H1 (cell line): ENCODE measurements at regions not wholly inside any gene's neighbourhood (a gene's known extent, or its start where the extent isn't known, plus 50 kb on each side); places are given as distances from the start of the nearest gene placed in this dataset.

Experiments
- CTCF ChIA-PET: fragments of 300-600 bp; sonication (Branson Sonifier 250); formaldehyde crosslinking; loops from one replicate; lab custom pipeline; 2021; ENCODE audit not compliant: partially characterized antibody; lab: Charles Lee
- POLR2A ChIA-PET: fragments of 300-600 bp; sonication (Branson Sonifier 250); formaldehyde crosslinking; loops from one replicate; lab custom pipeline; 2021; ENCODE audit warnings: inconsistent platforms; ENCODE audit not compliant: partially characterized antibody; lab: Charles Lee
- DNase-seq, 2 experiments: peaks; one replicate each; pipeline versions ENCODE4 v3.0.0 to v3.0.0-alpha.2; 2010 to 2022; ENCODE audit warnings: low spot score in 2 of 2, low read depth in 1 of 2, mixed read lengths in 1 of 2
- FAIRE-seq: peaks from 2 replicates; lab custom pipeline; 2011; peaks lifted over from hg19 to GRCh38; lab: Jason Lieb, UNC
- H2AFZ ChIP-seq: 2 replicates; pipeline ENCODE4 v1.8.1; 2012; ENCODE audit warnings: low read length, inconsistent platforms
- H2AK5ac ChIP-seq: 2 replicates; pipeline ENCODE4 v1.6.1; 2013; ENCODE audit warnings: low read depth, low read length
- H2BK120ac ChIP-seq: replicated peaks from 2 replicates; pipeline ENCODE3; 2013; ENCODE audit warnings: low read depth, low read length, inconsistent platforms
- H2BK12ac ChIP-seq: 2 replicates; pipeline ENCODE4 v1.6.1; 2013; ENCODE audit warnings: low read depth, low read length
- H2BK15ac ChIP-seq: 2 replicates; pipeline ENCODE4 v1.6.1; 2013; ENCODE audit warnings: low read length
- H2BK20ac ChIP-seq: 2 replicates; pipeline ENCODE4 v1.6.1; 2013; ENCODE audit warnings: low read length
- H2BK5ac ChIP-seq: 2 replicates; pipeline ENCODE4 v1.6.1; 2013; ENCODE audit warnings: low read depth, low read length
- H3K14ac ChIP-seq: 2 replicates; pipeline ENCODE4 v1.6.1; 2013; ENCODE audit warnings: inconsistent platforms; ENCODE audit not compliant: insufficient read length
- H3K18ac ChIP-seq: 2 replicates; pipeline ENCODE4 v1.6.1; 2013; ENCODE audit warnings: low read length; ENCODE audit errors: extremely low read depth
- H3K23ac ChIP-seq: 2 replicates; pipeline ENCODE4 v1.6.1; 2013; ENCODE audit warnings: inconsistent platforms; ENCODE audit not compliant: insufficient read length
- H3K23me2 ChIP-seq: 2 replicates; pipeline ENCODE4 v1.6.1; 2013; ENCODE audit warnings: low read depth, low read length
- H3K27ac ChIP-seq: 2 replicates; pipeline ENCODE4 v1.6.1; 2011; ENCODE audit warnings: low read depth, low read length, inconsistent platforms
- H3K27me3 ChIP-seq, 4 experiments: replicated peaks in 1 of 4; 1 replicate in 1 of 4; 2 replicates in 3 of 4; pipeline versions ENCODE4 v1.6.1 to v1.8.1; 2011 to 2013; ENCODE audit warnings: low read length in 3 of 4, mild to moderate bottlenecking in 3 of 4, inconsistent platforms in 2 of 4, mixed read lengths in 2 of 4, moderate library complexity in 1 of 4; ENCODE audit not compliant: control insufficient read depth in 3 of 4, insufficient read depth in 3 of 4; ENCODE audit errors: extremely low read depth in 1 of 4
- H3K36me3 ChIP-seq, 4 experiments: 2 replicates each; pipeline versions ENCODE4 v1.6.1 to v1.8.1; 2011 to 2013; ENCODE audit warnings: mild to moderate bottlenecking in 4 of 4, low read length in 3 of 4, moderate library complexity in 2 of 4, control low read depth in 1 of 4, inconsistent platforms in 1 of 4; ENCODE audit not compliant: insufficient read depth in 4 of 4, control insufficient read depth in 2 of 4
- H3K4ac ChIP-seq: replicated peaks from 2 replicates; pipeline ENCODE3; 2013; ENCODE audit warnings: low read length, low read depth, mixed read lengths, inconsistent platforms; ENCODE audit not compliant: insufficient read length
- H3K4me1 ChIP-seq, 4 experiments: replicated peaks in 1 of 4; 1 replicate in 1 of 4; 2 replicates in 3 of 4; pipeline versions ENCODE4 v1.6.1 to v1.8.1; 2011 to 2013; ENCODE audit warnings: low read length in 3 of 4, inconsistent platforms in 2 of 4, mixed read lengths in 1 of 4; ENCODE audit not compliant: insufficient read depth in 4 of 4, control insufficient read depth in 3 of 4
- H3K4me2 ChIP-seq, 2 experiments: 2 replicates each; pipeline versions ENCODE4 v1.6.1 to v1.8.1; 2011 to 2013; ENCODE audit warnings: low read depth in 2 of 2, low read length in 2 of 2, control low read depth in 1 of 2, inconsistent platforms in 1 of 2, mild to moderate bottlenecking in 1 of 2; ENCODE audit not compliant: insufficient read depth in 1 of 2
- H3K4me3 ChIP-seq, 4 experiments: fragments of 200-600, 300-600 bp in 1 of 4; sonication (generic), shearing (Covaris generic), sonication (Bioruptor Twin) in 1 of 4; 2 replicates each; pipeline versions ENCODE4 v1.5.1 to v1.8.1; 2011 to 2016; ENCODE audit warnings: low read length in 4 of 4, low read depth in 3 of 4, control low read depth in 2 of 4, inconsistent platforms in 2 of 4, mild to moderate bottlenecking in 2 of 4, mixed read lengths in 1 of 4, moderate library complexity in 1 of 4; ENCODE audit not compliant: insufficient read depth in 2 of 4; ENCODE audit errors: extremely low read depth in 1 of 4
- H3K56ac ChIP-seq: replicated peaks from 2 replicates; pipeline ENCODE3; 2013; ENCODE audit warnings: low read depth, mild to moderate bottlenecking, mixed read lengths, low read length, inconsistent platforms; ENCODE audit not compliant: insufficient read length
- H3K79me1 ChIP-seq: 2 replicates; pipeline ENCODE4 v1.6.1; 2013; ENCODE audit warnings: low read depth, low read length, control low read depth
- H3K79me2 ChIP-seq, 2 experiments: 2 replicates each; pipeline versions ENCODE4 v1.6.1 to v1.8.1; 2012 to 2013; ENCODE audit warnings: low read length in 2 of 2, mild to moderate bottlenecking in 2 of 2, inconsistent platforms in 1 of 2; ENCODE audit not compliant: insufficient read depth in 2 of 2, control insufficient read depth in 1 of 2
- H3K9ac ChIP-seq, 4 experiments: replicated peaks in 1 of 4; 1 replicate in 1 of 4; 2 replicates in 3 of 4; pipeline versions ENCODE4 v1.6.1 to v1.8.1; 2011 to 2013; ENCODE audit warnings: low read depth in 3 of 4, low read length in 3 of 4, control low read depth in 2 of 4, mild to moderate bottlenecking in 2 of 4, moderate library complexity in 2 of 4, inconsistent platforms in 1 of 4; ENCODE audit errors: extremely low read depth in 1 of 4
- H3K9me3 ChIP-seq, 2 experiments: 2 replicates each; pipeline versions ENCODE4 v1.6.1 to v1.8.1; 2012 to 2013; ENCODE audit warnings: mild to moderate bottlenecking in 2 of 2, moderate library complexity in 2 of 2, control low read depth in 1 of 2, inconsistent platforms in 1 of 2, low read depth in 1 of 2, low read length in 1 of 2, mixed read lengths in 1 of 2; ENCODE audit not compliant: insufficient read depth in 2 of 2
- H4K20me1 ChIP-seq, 2 experiments: replicated peaks in 1 of 2; 2 replicates each; pipeline versions ENCODE3 to v1.8.1; 2011 to 2013; ENCODE audit warnings: inconsistent platforms in 2 of 2, low read length in 2 of 2, mild to moderate bottlenecking in 1 of 2; ENCODE audit not compliant: insufficient read depth in 2 of 2, control insufficient read depth in 1 of 2
- H4K5ac ChIP-seq: 2 replicates; pipeline ENCODE4 v1.6.1; 2013; ENCODE audit warnings: low read length, low read depth, mixed read lengths, inconsistent platforms; ENCODE audit not compliant: insufficient read length
- H4K8ac ChIP-seq: 2 replicates; pipeline ENCODE4 v1.8.0; 2013; ENCODE audit warnings: mild to moderate bottlenecking, moderate library complexity, low read length, inconsistent platforms; ENCODE audit not compliant: insufficient read depth; ENCODE audit errors: extremely low read depth
- H4K91ac ChIP-seq: replicated peaks from 2 replicates; pipeline ENCODE3; 2013; ENCODE audit warnings: low read length, mixed read lengths, inconsistent platforms; ENCODE audit not compliant: insufficient read length
- BCL11A ChIP-seq, 2 experiments: IDR thresholded peaks; one replicate each; pipeline ENCODE4 v1.6.1; 2011; ENCODE audit warnings: low read depth in 2 of 2, low read length in 2 of 2, mild to moderate bottlenecking in 2 of 2
- CREB1 ChIP-seq: IDR thresholded peaks from 2 replicates; pipeline ENCODE4 v1.6.1; 2012; ENCODE audit warnings: inconsistent platforms
- EP300 ChIP-seq, 2 experiments: IDR thresholded peaks; 1 replicate in 1 of 2; 2 replicates in 1 of 2; pipeline ENCODE4 v1.6.1; 2011 to 2012; ENCODE audit warnings: low read depth in 2 of 2, low read length in 2 of 2, mild to moderate bottlenecking in 2 of 2, borderline replicate concordance in 1 of 2, inconsistent platforms in 1 of 2, moderate library complexity in 1 of 2
- GABPA ChIP-seq: IDR thresholded peaks from 2 replicates; pipeline ENCODE4 v1.6.1; 2011; ENCODE audit warnings: mild to moderate bottlenecking, low read length, moderate library complexity, borderline replicate concordance; ENCODE audit not compliant: insufficient read depth
- NANOG ChIP-seq: IDR thresholded peaks from 2 replicates; pipeline ENCODE4 v1.6.1; 2011; ENCODE audit warnings: low read length, low read depth, mild to moderate bottlenecking, inconsistent platforms; ENCODE audit not compliant: insufficient read depth, poor library complexity, severe bottlenecking
- NRF1 ChIP-seq: IDR thresholded peaks from 2 replicates; pipeline ENCODE4 v1.6.1; 2011; ENCODE audit warnings: mild to moderate bottlenecking, low read depth, low read length, improper control_type of control experiment
- RAD21 ChIP-seq, 2 experiments: IDR thresholded peaks in 1 of 2; conservative IDR thresholded peaks in 1 of 2; 2 replicates each; pipeline ENCODE4 v1.6.1; 2011; ENCODE audit warnings: low read depth in 2 of 2, low read length in 2 of 2, improper control_type of control experiment in 1 of 2, inconsistent platforms in 1 of 2, mild to moderate bottlenecking in 1 of 2, moderate library complexity in 1 of 2
- RNF2 ChIP-seq: fragments of 200-900, 300-1000 bp; sonication (generic); IDR thresholded peaks from 2 replicates; pipeline ENCODE4 v1.7.1; 2016; ENCODE audit warnings: borderline replicate concordance, low read depth, mild to moderate bottlenecking, antibody characterized with exemption, low read length; ENCODE audit not compliant: poor library complexity, severe bottlenecking; ENCODE audit errors: missing control alignments
- SIRT6 ChIP-seq: IDR thresholded peaks from one replicate; pipeline ENCODE4 v1.7.1; 2012; ENCODE audit warnings: low read length, inconsistent platforms
- SP1 ChIP-seq: IDR thresholded peaks from 2 replicates; pipeline ENCODE4 v1.6.1; 2011; ENCODE audit warnings: low read depth, low read length
- TCF12 ChIP-seq: IDR thresholded peaks from 2 replicates; pipeline ENCODE4 v1.6.1; 2011; ENCODE audit warnings: low read depth, mild to moderate bottlenecking, low read length
- TEAD4 ChIP-seq: IDR thresholded peaks from 2 replicates; pipeline ENCODE4 v1.6.1; 2012; ENCODE audit warnings: low read depth, low read length, inconsistent platforms, mixed read lengths
- WGBS, 2 experiments: shearing (Covaris generic) in 1 of 2; methylation state at CpG; one replicate each; pipeline versions ENCODE4 v1.1.6 to v1.1.7; 2013 to 2015; ENCODE audit warnings: low lambda C conversion rate in 2 of 2, mixed read lengths in 2 of 2, inconsistent platforms in 1 of 2, low coverage in 1 of 2, missing lambda C conversion rate in 1 of 2; ENCODE audit not compliant: insufficient replicate concordance in 2 of 2, insufficient coverage in 1 of 2, insufficient read length in 1 of 2; ENCODE audit errors: extremely low coverage in 1 of 2, missing lambda C conversion rate in 1 of 2; 5-methylcytosine and 5-hydroxymethylcytosine counted together
- TF ChIP-seq, protein P1 (sequence below): IDR thresholded peaks from 2 replicates; pipeline ENCODE4 v1.6.1; 2012; ENCODE audit warnings: inconsistent platforms
- TF ChIP-seq, protein P2 (sequence below): IDR thresholded peaks from 2 replicates; pipeline ENCODE4 v1.6.1; 2012; ENCODE audit warnings: inconsistent platforms

DNA sequence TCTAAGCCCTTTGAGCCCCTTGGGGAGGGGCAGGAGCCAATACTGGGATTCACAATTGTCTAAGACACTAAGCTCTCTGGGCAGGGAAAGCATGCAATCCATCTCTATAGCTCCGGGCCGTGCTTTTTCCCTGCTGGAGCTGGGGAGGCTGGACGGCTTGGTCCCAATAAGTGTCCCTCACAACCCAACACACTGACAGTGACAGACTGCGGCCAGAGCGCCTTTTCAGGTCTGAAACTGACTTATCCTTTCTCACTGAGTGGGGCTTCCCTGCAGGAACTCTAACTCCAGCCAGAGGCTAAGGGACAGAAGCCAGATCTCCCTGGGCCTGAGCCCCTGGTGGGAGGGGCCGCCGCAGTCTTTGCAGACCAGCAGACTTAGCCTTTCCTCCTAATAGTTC is 146.6 kb upstream of the PBDC1 start:
- FAIRE-seq (no peak), DNase-seq (no peak)
- Histone ChIP-seq H2BK5ac (no peak overlapping the region), H3K23ac (no peak overlapping the region), H4K20me1 (no peaks in the 10 kb centered on the region), H2AFZ (no peak overlapping the region), H3K23me2 (no peaks in the 10 kb centered on the region), H3K4ac (no peak overlapping the region), H3K79me2 (no peaks in the 10 kb centered on the region), H3K14ac (no peak overlapping the region), H3K4me2 (no peak overlapping the region), H3K27ac (no peak overlapping the region), H4K91ac (no peak overlapping the region), H3K79me1 (no peaks in the 10 kb centered on the region), H2BK20ac (no peak overlapping the region), H2BK15ac (no peak overlapping the region), H2BK120ac (no peak overlapping the region), H4K8ac (no peak overlapping the region), H3K9me3 (no peaks in the 10 kb centered on the region), H2AK5ac (no peak overlapping the region), H3K56ac (no peak overlapping the region), H3K18ac (no peak overlapping the region), H3K36me3 (no peaks in the 10 kb centered on the region), H3K4me3 (no peak overlapping the region), H4K5ac (no peak overlapping the region), H3K27me3 (no peaks in the 10 kb centered on the region), H3K4me1 (no peaks in the 10 kb centered on the region; a peak in 1 of 7 replicates), H2BK12ac (no peak overlapping the region), H3K9ac (no peak overlapping the region)
- CTCF ChIA-PET, result no interaction called here
- 79% methylated on average over 2 of the region's 7 CpGs; no CpG with 5 or more reads in 1 of the 2 experiments for WGBS, 2 experiments
- POLR2A ChIA-PET, result no interaction called here
- TF ChIP-seq NRF1 (no peak), TEAD4 (no peak), CREB1 (no peak), SP1 (no peak), EP300 (IDR thresholded peaks at IDR 0.05; ENCODE audit: borderline replicate concordance in 1 of 2, low read depth in 2 of 2, low read length in 2 of 2) (no peak), BCL11A (IDR thresholded peaks at IDR 0.05; ENCODE audit: low read depth in 2 of 2, low read length in 2 of 2) (no peak), RAD21 (IDR thresholded peaks at IDR 0.05 in 1 of 2, conservative IDR thresholded peaks at IDR 0.05 in 1 of 2; ENCODE audit: low read depth in 2 of 2, low read length in 2 of 2) (no peak), TCF12 (no peak), SIRT6 (no peak), NANOG (no peak), GABPA (no peak), RNF2 (no peak)
- TF ChIP-seq, protein P1, sequence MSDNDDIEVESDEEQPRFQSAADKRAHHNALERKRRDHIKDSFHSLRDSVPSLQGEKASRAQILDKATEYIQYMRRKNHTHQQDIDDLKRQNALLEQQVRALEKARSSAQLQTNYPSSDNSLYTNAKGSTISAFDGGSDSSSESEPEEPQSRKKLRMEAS, result no peak
- TF ChIP-seq, protein P2, sequence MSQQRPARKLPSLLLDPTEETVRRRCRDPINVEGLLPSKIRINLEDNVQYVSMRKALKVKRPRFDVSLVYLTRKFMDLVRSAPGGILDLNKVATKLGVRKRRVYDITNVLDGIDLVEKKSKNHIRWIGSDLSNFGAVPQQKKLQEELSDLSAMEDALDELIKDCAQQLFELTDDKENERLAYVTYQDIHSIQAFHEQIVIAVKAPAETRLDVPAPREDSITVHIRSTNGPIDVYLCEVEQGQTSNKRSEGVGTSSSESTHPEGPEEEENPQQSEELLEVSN, result no peak
